HL-60 (cell line): ENCODE measurements at regions not wholly inside any gene's neighbourhood (a gene's known extent, or its start where the extent isn't known, plus 50 kb on each side); places are given as distances from the start of the nearest gene placed in this dataset.

Experiments
- DNase-seq, 2 experiments: peaks; one replicate each; pipeline ENCODE4 v3.0.0-alpha.2; 2010 to 2020; ENCODE audit warnings: low read depth in 1 of 2, low spot score in 1 of 2
- H3K27ac ChIP-seq: fragments of 250-450 bp; sonication (Bioruptor Pico); replicated peaks from 2 replicates; pipeline ENCODE4 v1.5.1; 2020; ENCODE audit warnings: mild to moderate bottlenecking, moderate library complexity
- H3K27me3 ChIP-seq: fragments of 250-450 bp; sonication (Bioruptor Pico); 2 replicates; pipeline ENCODE4 v1.5.1; 2021; ENCODE audit warnings: mild to moderate bottlenecking, moderate library complexity; ENCODE audit not compliant: insufficient read depth, poor library complexity, severe bottlenecking
- H3K4me3 ChIP-seq: replicated peaks from 2 replicates; pipeline ENCODE4 v1.5.1; 2011; ENCODE audit warnings: mild to moderate bottlenecking, control low read depth, low read length; ENCODE audit not compliant: insufficient read depth
- CTCF ChIP-seq: IDR thresholded peaks from one replicate; pipeline ENCODE4 v1.5.1; 2011; ENCODE audit warnings: low read length, control low read depth, inconsistent platforms; ENCODE audit not compliant: insufficient read depth
- GABPA ChIP-seq: IDR thresholded peaks from 2 replicates; pipeline ENCODE4 v1.6.1; 2012; ENCODE audit warnings: low read depth
- POLR2AphosphoS5 ChIP-seq: IDR thresholded peaks from 2 replicates; pipeline ENCODE4 v1.6.1; 2012; ENCODE audit warnings: low read depth
- REST ChIP-seq: IDR thresholded peaks from 2 replicates; pipeline ENCODE4 v1.6.1; 2012; ENCODE audit warnings: low read depth; ENCODE audit not compliant: insufficient replicate concordance
- SPI1 ChIP-seq: IDR thresholded peaks from 2 replicates; pipeline ENCODE4 v1.6.1; 2012; ENCODE audit warnings: low read depth, mild to moderate bottlenecking, borderline replicate concordance

GRCh38 chr20:53837126-53837826 is 233.1 kb downstream of the BCAS1 start:
- H3K4me3 ChIP-seq = no peak overlapping the region
- TF ChIP-seq REST (no peak), CTCF (no peak), POLR2AphosphoS5 (no peak), GABPA (no peak), SPI1 (no peak)
- H3K27me3 ChIP-seq = no peaks in the 10 kb centered on the region
- DNase-seq = no peak
- no peak overlapping the region for H3K27ac ChIP-seq

- no peaks in the 10 kb centered on the region for H3K27me3 ChIP-seq
- H3K4me3 ChIP-seq = no peak overlapping the region
- peak overlapping the region; percentile 23 for H3K27ac ChIP-seq
- no peak for TF ChIP-seq REST
- no peak for DNase-seq
Measured at GRCh38 chr20:53834749-53835148, 235.6 kb downstream of the BCAS1 start.

- DNase-seq = peak in 1 of 2 experiments; percentile 23
- Histone ChIP-seq H3K4me3 (no peak overlapping the region), H3K27me3 (no peaks in the 10 kb centered on the region), H3K27ac (peak overlapping the region; percentile 39)
- no peak for TF ChIP-seq GABPA
- no peak for TF ChIP-seq POLR2AphosphoS5
- no peak for TF ChIP-seq CTCF
- TF ChIP-seq REST = no peak
- no peak for TF ChIP-seq SPI1
Measured at GRCh38 chr20:53834062-53834442, 236.3 kb downstream of the BCAS1 start.
